CD14-positive monocyte (primary cell): ENCODE measurements at regions not wholly inside any gene's neighbourhood (a gene's known extent, or its start where the extent isn't known, plus 50 kb on each side); places are given as distances from the start of the nearest gene placed in this dataset.

ENCODE experiments used
- DNase-seq, 3 donors: peaks; one replicate each; pipeline ENCODE4 v3.0.0-alpha.2; 2011 to 2022
- H2AFZ ChIP-seq: 2 replicates; pipeline ENCODE4 v1.6.0; 2012; ENCODE audit warnings: mild to moderate bottlenecking, low read depth, low read length, inconsistent platforms; ENCODE audit not compliant: insufficient read depth, poor library complexity, severe bottlenecking
- H3K27ac ChIP-seq, 2 donors: 1 replicate in 1 of 2; 2 replicates in 1 of 2; pipeline ENCODE4 v1.5.1; 2012 to 2013; ENCODE audit warnings: low read length in 2 of 2, control low read depth in 1 of 2, inconsistent platforms in 1 of 2, low read depth in 1 of 2, mild to moderate bottlenecking in 1 of 2
- H3K27me3 ChIP-seq, 2 donors: one replicate each; pipeline versions ENCODE4 v1.6.0 to v1.6.1; 2011 to 2013; ENCODE audit warnings: low read length in 2 of 2; ENCODE audit not compliant: control insufficient read depth in 2 of 2, insufficient read depth in 2 of 2
- H3K36me3 ChIP-seq, 2 donors: replicated peaks in 1 of 2; 1 replicate in 1 of 2; 2 replicates in 1 of 2; pipeline versions ENCODE4 v1.5.1 to v1.6.1; 2012 to 2013; ENCODE audit warnings: low read length in 2 of 2, control low read depth in 1 of 2, inconsistent platforms in 1 of 2, mild to moderate bottlenecking in 1 of 2; ENCODE audit not compliant: insufficient read depth in 2 of 2, control insufficient read depth in 1 of 2
- H3K4me1 ChIP-seq, 2 donors: 1 replicate in 1 of 2; 2 replicates in 1 of 2; pipeline versions ENCODE4 v1.5.1 to v1.6.1; 2012 to 2013; ENCODE audit warnings: low read length in 2 of 2, control low read depth in 1 of 2, inconsistent platforms in 1 of 2, mild to moderate bottlenecking in 1 of 2, moderate library complexity in 1 of 2; ENCODE audit not compliant: insufficient read depth in 2 of 2, control insufficient read depth in 1 of 2
- H3K4me2 ChIP-seq: replicated peaks from 2 replicates; pipeline ENCODE3; 2012; ENCODE audit warnings: low read length, moderate library complexity, mild to moderate bottlenecking; ENCODE audit not compliant: poor library complexity, severe bottlenecking; ENCODE audit errors: extremely low read depth
- H3K4me3 ChIP-seq, 3 experiments: fragments of 200-600 bp in 1 of 3; sonication (generic) in 1 of 3; replicated peaks in 1 of 3; 1 replicate in 2 of 3; 2 replicates in 1 of 3; pipeline ENCODE4 v1.5.1; 2011 to 2013; ENCODE audit warnings: low read length in 3 of 3, mild to moderate bottlenecking in 3 of 3, control low read depth in 2 of 3, low read depth in 2 of 3, inconsistent platforms in 1 of 3, moderate library complexity in 1 of 3
- H3K79me2 ChIP-seq: 2 replicates; pipeline ENCODE4 v1.6.0; 2012; ENCODE audit warnings: mild to moderate bottlenecking, control low read depth, inconsistent platforms, low read length, moderate library complexity; ENCODE audit not compliant: insufficient read depth
- H3K9ac ChIP-seq: 2 replicates; pipeline ENCODE4 v1.6.0; 2017; ENCODE audit warnings: low read length, mild to moderate bottlenecking; ENCODE audit not compliant: insufficient read depth, poor library complexity, severe bottlenecking
- H3K9me3 ChIP-seq, 2 donors: replicated peaks in 1 of 2; 1 replicate in 1 of 2; 2 replicates in 1 of 2; pipeline versions ENCODE4 v1.5.1 to v1.6.1; 2012 to 2013; ENCODE audit warnings: low read length in 2 of 2, control low read depth in 1 of 2; ENCODE audit not compliant: control insufficient read depth in 1 of 2, insufficient read depth in 1 of 2
- H4K20me1 ChIP-seq: 2 replicates; pipeline ENCODE4 v1.6.0; 2012; ENCODE audit warnings: mild to moderate bottlenecking, low read length, control low read depth, moderate library complexity; ENCODE audit not compliant: insufficient read depth
- H3K27ac Mint-ChIP-seq, 7 donors: one replicate each; pipeline ENCODE4 v1.8.0; 2020; ENCODE audit warnings: mild to moderate bottlenecking in 7 of 7, mixed read lengths in 7 of 7, moderate library complexity in 6 of 7, inconsistent platforms in 2 of 7
- H3K27me3 Mint-ChIP-seq, 3 donors: one replicate each; pipeline ENCODE4 v1.8.0; 2021 to 2022; ENCODE audit warnings: low read depth in 3 of 3, mild to moderate bottlenecking in 3 of 3, mixed read lengths in 3 of 3, moderate library complexity in 3 of 3, inconsistent platforms in 1 of 3
- H3K36me3 Mint-ChIP-seq, 2 donors: one replicate each; pipeline ENCODE4 v1.8.0; 2020; ENCODE audit warnings: mixed read lengths in 2 of 2, inconsistent platforms in 1 of 2, mild to moderate bottlenecking in 1 of 2
- H3K4me1 Mint-ChIP-seq: one replicate; pipeline ENCODE4 v1.8.0; 2020; ENCODE audit warnings: mild to moderate bottlenecking, mixed read lengths
- H3K4me3 Mint-ChIP-seq, 2 donors: one replicate each; pipeline ENCODE4 v1.8.0; 2020; ENCODE audit warnings: mild to moderate bottlenecking in 2 of 2, mixed read lengths in 2 of 2, moderate library complexity in 1 of 2
- H3K9me3 Mint-ChIP-seq, 7 donors: one replicate each; pipeline ENCODE4 v1.8.0; 2020 to 2022; ENCODE audit warnings: mixed read lengths in 7 of 7, mild to moderate bottlenecking in 6 of 7, moderate library complexity in 6 of 7, inconsistent platforms in 2 of 7
- CTCF ChIP-seq: fragments of 200-600 bp; IDR thresholded peaks from one replicate; pipeline ENCODE4 v1.8.0; 2022; ENCODE audit warnings: antibody characterized with exemption, mild to moderate bottlenecking
- WGBS: methylation state at CpG from one replicate; pipeline ENCODE4 v1.1.5; 2013; ENCODE audit warnings: missing lambda C conversion rate; ENCODE audit not compliant: insufficient coverage; 5-methylcytosine and 5-hydroxymethylcytosine counted together
- intact Hi-C, 2 donors: fragments of 100-400 bp; cut with micrococcal nuclease; formaldehyde crosslinking; loops; one replicate each; pipeline versions ENCODE4 v1.15.0 to v1.15.1; 2023

- no peak overlapping the region for H3K27ac Mint-ChIP-seq
- H3K4me3 Mint-ChIP-seq, result no peak overlapping the region
These were observed 1235.3 kb upstream of the ZEB2 start for GRCh38 chr2:145755019-145755837.

GRCh38 chr2:145753966-145754365 lies 1234.0 kb upstream of the ZEB2 start:
- H3K27me3 Mint-ChIP-seq, result peaks cover 0 to 2% (median 0%) of the 10 kb centered on the region in 3 donors
- peaks cover 0 to 2% of the 10 kb centered on the region in 2 donors for H3K36me3 Mint-ChIP-seq
- Histone ChIP-seq H3K27ac (no peak overlapping the region), H3K27me3 (no peaks in the 10 kb centered on the region), H3K36me3 (no peaks in the 10 kb centered on the region), H3K4me3 (no peak overlapping the region), H3K9ac (no peak overlapping the region), H3K9me3 (no peaks in the 10 kb centered on the region), H3K4me1 (peaks cover 30 to 40% of the 10 kb centered on the region in 2 donors), H3K4me2 (no peak overlapping the region), H2AFZ (peak overlapping the region; percentile 16), H4K20me1 (no peaks in the 10 kb centered on the region), H3K79me2 (no peaks in the 10 kb centered on the region)
- H3K4me3 Mint-ChIP-seq, result no peak overlapping the region
- DNase-seq, result no peak
- H3K9me3 Mint-ChIP-seq, result no peaks in the 10 kb centered on the region
- intact Hi-C loops, result loop anchor here (5.0 to 10.0 kb wide), 3 partner anchors 62 to 1232 kb away; partner anchors contain the start of gene ZEB2 (in 2 of the 2)
- no peak for TF ChIP-seq CTCF
- no peak overlapping the region for H3K27ac Mint-ChIP-seq
- peaks cover 34% of the 10 kb centered on the region for H3K4me1 Mint-ChIP-seq
- 0% methylated on average over 1 of the region's 3 CpGs for WGBS

More at GRCh38 chr2:145755019-145755837, 1235.3 kb upstream of the ZEB2 start:
- peaks cover 0 to 2% (median 0%) of the 10 kb centered on the region in 3 donors for H3K27me3 Mint-ChIP-seq
- TF ChIP-seq CTCF, result no peak
- Histone ChIP-seq H4K20me1 (no peaks in the 10 kb centered on the region), H3K27ac (no peak overlapping the region), H3K9ac (no peak overlapping the region), H2AFZ (no peak overlapping the region), H3K4me2 (no peak overlapping the region), H3K79me2 (no peaks in the 10 kb centered on the region), H3K4me1 (peaks cover 26 to 34% of the 10 kb centered on the region in 2 donors), H3K27me3 (no peaks in the 10 kb centered on the region), H3K9me3 (no peaks in the 10 kb centered on the region), H3K36me3 (no peaks in the 10 kb centered on the region), H3K4me3 (no peak overlapping the region)
- no peak for DNase-seq
- peaks cover 31% of the 10 kb centered on the region for H3K4me1 Mint-ChIP-seq
- WGBS, result 100% methylated on average over 3 of the region's 6 CpGs
- H3K36me3 Mint-ChIP-seq, result no peaks in the 10 kb centered on the region
- intact Hi-C loops, result loop anchor here in 1 of 2 donors (10.0 kb wide), 1 partner anchor 1230 kb away; the partner anchor contains the start of gene ZEB2
- H3K9me3 Mint-ChIP-seq, result no peaks in the 10 kb centered on the region
